Osteoblast (primary cell): ENCODE measurements at regions not wholly inside any gene's neighbourhood (a gene's known extent, or its start where the extent isn't known, plus 50 kb on each side); places are given as distances from the start of the nearest gene placed in this dataset.

ENCODE experiments used
- DNase-seq: peaks from one replicate; pipeline ENCODE4 v3.0.0; 2011; ENCODE audit warnings: low spot score, mixed read lengths; ENCODE audit not compliant: insufficient read length; ENCODE audit errors: missing footprints
- H2AFZ ChIP-seq: 2 replicates; pipeline ENCODE4 v1.6.0; 2011; ENCODE audit warnings: mild to moderate bottlenecking, low read length
- H3K27ac ChIP-seq: 2 replicates; pipeline ENCODE4 v1.5.1; 2011; ENCODE audit warnings: mild to moderate bottlenecking, low read depth, low read length, moderate library complexity
- H3K27me3 ChIP-seq: 2 replicates; pipeline ENCODE4 v1.6.0; 2012; ENCODE audit warnings: mild to moderate bottlenecking, control low read depth, inconsistent platforms, low read length, moderate library complexity; ENCODE audit not compliant: insufficient read depth
- H3K36me3 ChIP-seq: 2 replicates; pipeline ENCODE4 v1.5.1; 2011; ENCODE audit warnings: mild to moderate bottlenecking, low read length, control low read depth, moderate library complexity; ENCODE audit not compliant: insufficient read depth
- H3K4me1 ChIP-seq: 2 replicates; pipeline ENCODE4 v1.5.1; 2011; ENCODE audit warnings: mild to moderate bottlenecking, low read length, control low read depth, moderate library complexity; ENCODE audit not compliant: insufficient read depth
- H3K4me2 ChIP-seq: 2 replicates; pipeline ENCODE4 v1.6.0; 2011; ENCODE audit warnings: mild to moderate bottlenecking, low read length; ENCODE audit not compliant: insufficient read depth
- H3K4me3 ChIP-seq: fragments of 200-600 bp; sonication (generic); 3 replicates; pipeline ENCODE4 v1.5.1; 2012; ENCODE audit warnings: mild to moderate bottlenecking, low read length, inconsistent platforms; ENCODE audit not compliant: insufficient read depth
- H3K79me2 ChIP-seq: 2 replicates; pipeline ENCODE4 v1.6.0; 2012; ENCODE audit warnings: mild to moderate bottlenecking, low read length, control low read depth, inconsistent platforms; ENCODE audit not compliant: insufficient read depth
- H3K9me3 ChIP-seq: 2 replicates; pipeline ENCODE4 v1.5.1; 2011; ENCODE audit warnings: low read depth, low read length, control low read depth
- H4K20me1 ChIP-seq: 2 replicates; pipeline ENCODE4 v1.6.0; 2012; ENCODE audit warnings: mild to moderate bottlenecking, low read length, control low read depth; ENCODE audit not compliant: insufficient read depth
- TF ChIP-seq, protein P1 (sequence below): IDR thresholded peaks from 2 replicates; pipeline ENCODE4 v1.5.1; 2011; ENCODE audit warnings: mild to moderate bottlenecking, low read depth, low read length, moderate library complexity; ENCODE audit errors: extremely low read depth

DNA sequence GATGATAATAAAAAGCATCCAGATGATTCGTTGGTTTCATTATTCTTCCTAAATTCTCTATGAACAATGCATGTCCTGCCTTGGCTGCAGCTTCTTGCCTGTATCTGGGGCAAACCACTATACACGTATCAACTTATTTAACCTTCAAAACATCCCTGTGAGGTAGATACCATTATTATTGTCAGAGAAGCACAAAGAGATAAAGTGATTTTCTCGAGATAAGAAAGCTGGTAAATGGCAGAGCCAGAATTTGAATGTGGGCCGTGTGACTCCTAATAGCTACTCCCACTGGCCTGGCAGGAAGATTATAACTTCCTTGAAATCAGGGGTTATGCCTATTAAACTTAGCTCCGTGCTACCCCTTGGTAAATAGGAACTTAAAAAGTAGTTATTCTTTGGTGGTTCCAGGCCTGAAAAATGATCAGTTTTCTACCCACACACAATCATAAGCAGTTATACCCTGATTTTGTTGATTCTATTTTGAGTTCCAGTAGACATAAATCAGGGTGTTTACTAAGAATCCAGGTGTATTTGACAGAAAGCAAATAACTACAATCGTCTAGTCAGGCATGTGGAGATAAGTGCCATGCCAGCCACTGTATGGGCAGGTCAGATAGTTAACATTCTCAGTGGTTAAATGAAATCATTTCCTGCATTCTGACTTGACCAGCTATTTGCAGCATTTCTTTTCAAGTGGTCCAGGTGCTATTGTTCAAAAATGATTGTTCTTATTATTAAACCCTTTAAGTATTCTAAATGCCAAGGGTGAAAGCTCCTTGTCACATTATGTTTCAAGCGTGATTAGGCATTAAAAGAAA, 99.2 kb upstream of the LRRN1 start:
- no peak overlapping the region for H3K27ac ChIP-seq
- TF ChIP-seq, protein P1, sequence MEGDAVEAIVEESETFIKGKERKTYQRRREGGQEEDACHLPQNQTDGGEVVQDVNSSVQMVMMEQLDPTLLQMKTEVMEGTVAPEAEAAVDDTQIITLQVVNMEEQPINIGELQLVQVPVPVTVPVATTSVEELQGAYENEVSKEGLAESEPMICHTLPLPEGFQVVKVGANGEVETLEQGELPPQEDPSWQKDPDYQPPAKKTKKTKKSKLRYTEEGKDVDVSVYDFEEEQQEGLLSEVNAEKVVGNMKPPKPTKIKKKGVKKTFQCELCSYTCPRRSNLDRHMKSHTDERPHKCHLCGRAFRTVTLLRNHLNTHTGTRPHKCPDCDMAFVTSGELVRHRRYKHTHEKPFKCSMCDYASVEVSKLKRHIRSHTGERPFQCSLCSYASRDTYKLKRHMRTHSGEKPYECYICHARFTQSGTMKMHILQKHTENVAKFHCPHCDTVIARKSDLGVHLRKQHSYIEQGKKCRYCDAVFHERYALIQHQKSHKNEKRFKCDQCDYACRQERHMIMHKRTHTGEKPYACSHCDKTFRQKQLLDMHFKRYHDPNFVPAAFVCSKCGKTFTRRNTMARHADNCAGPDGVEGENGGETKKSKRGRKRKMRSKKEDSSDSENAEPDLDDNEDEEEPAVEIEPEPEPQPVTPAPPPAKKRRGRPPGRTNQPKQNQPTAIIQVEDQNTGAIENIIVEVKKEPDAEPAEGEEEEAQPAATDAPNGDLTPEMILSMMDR = no peak
- no peak overlapping the region for H3K4me2 ChIP-seq
- H3K27me3 ChIP-seq = no peaks in the 10 kb centered on the region
- H3K4me3 ChIP-seq = no peak overlapping the region
- DNase-seq = no peak
- peaks cover 5% of the 10 kb centered on the region for H3K9me3 ChIP-seq
- no peaks in the 10 kb centered on the region for H3K79me2 ChIP-seq
- no peaks in the 10 kb centered on the region for H3K4me1 ChIP-seq
- H4K20me1 ChIP-seq = no peaks in the 10 kb centered on the region
- no peaks in the 10 kb centered on the region for H3K36me3 ChIP-seq
- no peak overlapping the region for H2AFZ ChIP-seq

DNA sequence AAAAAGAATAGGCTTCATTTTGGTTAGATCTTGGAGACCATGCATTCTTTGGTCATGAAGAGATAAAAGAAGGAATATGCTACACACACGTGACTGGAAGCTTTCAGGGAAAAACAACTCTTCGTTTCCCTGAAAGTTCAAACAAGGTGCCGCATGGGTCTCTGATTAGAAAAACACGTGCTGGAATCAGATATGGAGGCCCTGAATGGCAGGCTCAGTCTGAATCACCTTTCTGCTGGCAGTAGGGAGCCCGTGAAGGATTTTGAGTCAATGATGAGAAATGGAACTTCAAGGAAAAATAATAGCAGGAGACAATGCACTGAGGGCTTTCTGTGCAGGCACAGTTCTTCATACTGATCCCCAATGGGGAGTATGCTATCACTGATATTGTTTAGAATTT, 99.8 kb upstream of the LRRN1 start:
- H3K9me3 ChIP-seq = peaks cover 5% of the 10 kb centered on the region
- no peaks in the 10 kb centered on the region for H3K79me2 ChIP-seq
- H3K27me3 ChIP-seq = no peaks in the 10 kb centered on the region
- H3K4me1 ChIP-seq = no peaks in the 10 kb centered on the region
- no peak overlapping the region for H3K27ac ChIP-seq
- TF ChIP-seq, protein P1 = no peak
- H4K20me1 ChIP-seq = no peaks in the 10 kb centered on the region
- no peak overlapping the region for H2AFZ ChIP-seq
- H3K4me3 ChIP-seq = no peak overlapping the region
- H3K4me2 ChIP-seq = no peak overlapping the region
- DNase-seq = no peak
- H3K36me3 ChIP-seq = no peaks in the 10 kb centered on the region

DNA sequence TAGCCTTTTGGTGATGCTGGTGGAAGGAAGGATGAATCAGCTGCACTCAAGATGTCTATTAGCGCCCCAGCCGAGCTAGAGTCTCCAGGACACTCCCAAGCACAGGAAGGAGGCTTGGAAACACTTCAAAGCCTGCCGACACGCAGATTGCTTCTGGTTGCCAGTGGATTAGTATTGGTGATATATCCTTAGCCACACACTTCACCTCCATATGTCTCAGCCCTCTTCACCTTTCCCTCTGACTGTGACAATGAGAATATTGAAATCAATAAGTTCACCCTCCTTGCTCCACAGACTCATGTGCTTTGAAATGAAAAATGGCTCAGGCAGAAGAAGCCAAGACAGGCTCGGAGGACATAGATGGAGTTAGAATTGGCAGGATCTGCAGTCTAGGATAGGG, 102.9 kb upstream of the LRRN1 start:
- Histone ChIP-seq H3K4me1 (no peaks in the 10 kb centered on the region), H3K27ac (no peak overlapping the region), H3K36me3 (no peaks in the 10 kb centered on the region), H3K4me2 (no peak overlapping the region), H3K79me2 (no peaks in the 10 kb centered on the region), H4K20me1 (no peaks in the 10 kb centered on the region), H3K27me3 (no peaks in the 10 kb centered on the region), H3K9me3 (peaks cover 5% of the 10 kb centered on the region), H3K4me3 (no peak overlapping the region), H2AFZ (no peak overlapping the region)
- TF ChIP-seq, protein P1 = no peak
- no peak for DNase-seq

DNA sequence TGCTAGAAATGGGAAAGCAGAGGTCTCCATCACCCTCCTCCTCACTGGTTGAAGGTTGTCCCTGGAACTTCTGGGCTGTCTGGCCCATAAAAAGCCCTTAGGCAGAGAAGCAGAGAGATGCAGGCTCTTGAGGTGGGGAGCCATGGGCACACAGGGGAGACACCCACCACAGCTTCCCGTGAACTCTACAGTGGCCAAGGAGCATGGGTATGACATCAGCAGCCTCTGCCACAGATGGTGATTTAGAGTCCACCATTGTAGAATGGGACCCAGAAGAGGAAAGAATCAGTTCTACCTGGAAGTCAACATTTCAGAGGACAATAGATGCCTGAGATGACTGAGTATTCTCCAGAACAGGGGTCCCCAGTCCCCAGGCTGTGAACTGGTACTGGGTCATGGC, 105.6 kb upstream of the LRRN1 start:
- Histone ChIP-seq H3K27me3 (no peaks in the 10 kb centered on the region), H3K79me2 (no peaks in the 10 kb centered on the region), H3K9me3 (peaks cover 5% of the 10 kb centered on the region), H3K36me3 (no peaks in the 10 kb centered on the region), H2AFZ (no peak overlapping the region), H3K27ac (no peak overlapping the region), H3K4me1 (no peaks in the 10 kb centered on the region), H3K4me3 (no peak overlapping the region), H4K20me1 (no peaks in the 10 kb centered on the region), H3K4me2 (no peak overlapping the region)
- TF ChIP-seq, protein P1 = no peak
- no peak for DNase-seq
